PC-3 (cell line): ENCODE measurements at regions not wholly inside any gene's neighbourhood (a gene's known extent, or its start where the extent isn't known, plus 50 kb on each side); places are given as distances from the start of the nearest gene placed in this dataset.

Source experiments
- EZH2 ChIP-seq: fragments of 300-600 bp; sonication (generic); IDR thresholded peaks from one replicate; pipeline ENCODE4 v1.6.1; 2017; ENCODE audit warnings: antibody characterized with exemption, mild to moderate bottlenecking, low read length; ENCODE audit not compliant: unreplicated experiment
- EZH2phosphoT487 ChIP-seq: fragments of 300-600 bp; sonication (generic); IDR thresholded peaks from 2 replicates; pipeline ENCODE4 v1.6.1; 2018; ENCODE audit warnings: mild to moderate bottlenecking, antibody characterized with exemption, low read length, borderline replicate concordance
- TF ChIP-seq, protein P1 (sequence below): fragments of 300-600 bp; sonication (generic); conservative IDR thresholded peaks from 2 replicates; pipeline ENCODE4 v1.5.1; 2017; ENCODE audit warnings: antibody characterized with exemption, low read depth, mild to moderate bottlenecking, low read length

DNA sequence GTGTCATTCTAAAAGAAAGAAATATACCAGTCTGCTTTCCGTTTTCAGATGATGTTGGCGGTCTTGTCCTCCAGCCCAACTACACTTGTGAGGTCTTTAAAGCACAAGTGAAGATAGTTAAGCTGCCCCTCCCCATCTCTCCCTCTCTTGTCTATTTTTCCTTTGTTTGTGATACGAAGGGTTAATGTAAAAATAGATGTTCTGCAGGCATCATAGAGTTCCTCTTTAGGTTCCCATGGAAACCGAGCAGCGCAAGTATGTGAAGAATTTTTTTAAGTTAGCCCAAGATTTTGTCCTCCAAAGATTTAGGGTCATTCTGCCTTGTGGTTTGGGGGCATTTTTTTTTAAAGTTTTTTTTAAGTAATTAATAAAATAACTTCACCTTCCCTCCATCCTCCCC, 232.4 kb upstream of the AJAP1 start:
- TF ChIP-seq, protein P1, sequence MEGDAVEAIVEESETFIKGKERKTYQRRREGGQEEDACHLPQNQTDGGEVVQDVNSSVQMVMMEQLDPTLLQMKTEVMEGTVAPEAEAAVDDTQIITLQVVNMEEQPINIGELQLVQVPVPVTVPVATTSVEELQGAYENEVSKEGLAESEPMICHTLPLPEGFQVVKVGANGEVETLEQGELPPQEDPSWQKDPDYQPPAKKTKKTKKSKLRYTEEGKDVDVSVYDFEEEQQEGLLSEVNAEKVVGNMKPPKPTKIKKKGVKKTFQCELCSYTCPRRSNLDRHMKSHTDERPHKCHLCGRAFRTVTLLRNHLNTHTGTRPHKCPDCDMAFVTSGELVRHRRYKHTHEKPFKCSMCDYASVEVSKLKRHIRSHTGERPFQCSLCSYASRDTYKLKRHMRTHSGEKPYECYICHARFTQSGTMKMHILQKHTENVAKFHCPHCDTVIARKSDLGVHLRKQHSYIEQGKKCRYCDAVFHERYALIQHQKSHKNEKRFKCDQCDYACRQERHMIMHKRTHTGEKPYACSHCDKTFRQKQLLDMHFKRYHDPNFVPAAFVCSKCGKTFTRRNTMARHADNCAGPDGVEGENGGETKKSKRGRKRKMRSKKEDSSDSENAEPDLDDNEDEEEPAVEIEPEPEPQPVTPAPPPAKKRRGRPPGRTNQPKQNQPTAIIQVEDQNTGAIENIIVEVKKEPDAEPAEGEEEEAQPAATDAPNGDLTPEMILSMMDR, result no peak
- no peak for TF ChIP-seq EZH2phosphoT487
- no peak for TF ChIP-seq EZH2
